ENCODE measurements at regions not wholly inside any gene's neighbourhood (a gene's known extent, or its start where the extent isn't known, plus 50 kb on each side); places are given as distances from the start of the nearest gene placed in this dataset.
A peak's percentile ranks its signal among the peaks of the same experiment; 100 is the strongest.

DNA sequence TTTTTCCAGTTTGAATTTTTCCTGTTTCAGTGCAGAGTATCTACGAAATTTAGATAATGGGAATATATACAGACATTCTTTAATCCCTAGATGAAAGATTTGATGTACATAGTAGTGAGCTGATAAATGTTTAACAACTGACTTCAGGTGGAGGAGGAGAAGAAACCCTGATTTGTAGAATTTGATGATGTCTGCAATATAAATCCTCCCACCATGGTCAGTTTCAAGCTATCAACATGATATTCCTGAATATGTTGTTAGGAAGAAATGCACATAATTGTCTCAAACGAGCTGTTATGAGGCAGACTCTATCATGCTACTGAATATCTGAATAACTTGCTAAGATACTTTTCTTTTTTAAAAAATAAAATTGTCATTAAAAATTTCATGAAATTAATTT, 629.3 kb upstream of the LRRN3 start:
- no peaks in the 10 kb centered on the region for H4K20me1 ChIP-seq (ENCODE audit: insufficient read depth, low read length)
- H3K27ac ChIP-seq (ENCODE audit: extremely low read length, insufficient read depth, low read length) = no peak overlapping the region
- H3K4me2 ChIP-seq (ENCODE audit: low read depth, low read length) = no peak overlapping the region
- no peaks in the 10 kb centered on the region for H3K79me2 ChIP-seq (ENCODE audit: insufficient read depth, low read length)
- in situ Hi-C loops (cut with HindIII; ENCODE audit: extremely low pct_ligation_motif_present, low pct_unique_long_range_greater_than_20kb) = no loop called here
- no peak overlapping the region for H2AFZ ChIP-seq (ENCODE audit: low read length)
- ATAC-seq (no peak), FAIRE-seq (no peak), DNase-seq (ENCODE audit: low spot score) (no peak)
- H3K27me3 ChIP-seq (ENCODE audit: control insufficient read depth in 1 of 2, insufficient read depth in 2 of 2, low read length in 2 of 2) = no peaks in the 10 kb centered on the region
- 1% methylated on average over 2 of the region's 2 CpGs for WGBS (ENCODE audit: low lambda C conversion rate)
- BruUV-seq (replicated peaks) = no TSS peak
- H3K4me3 ChIP-seq (replicated peaks in 1 of 3; ENCODE audit: insufficient read depth in 1 of 3, low read depth in 2 of 3, low read length in 3 of 3) = no peak overlapping the region
- H3K9ac ChIP-seq (ENCODE audit: insufficient read depth, low read depth, low read length) = no peak overlapping the region
- POLR2A ChIA-PET = no interaction called here
- H3K4me1 ChIP-seq (ENCODE audit: insufficient read depth, low read length) = no peaks in the 10 kb centered on the region
- H3K9me3 ChIP-seq (ENCODE audit: low read length) = no peaks in the 10 kb centered on the region
- H3K36me3 ChIP-seq (replicated peaks in 1 of 2; ENCODE audit: control insufficient read depth in 1 of 2, insufficient read depth in 2 of 2, low read length in 2 of 2) = no peaks in the 10 kb centered on the region
- intact Hi-C loops (cut with micrococcal nuclease; ENCODE audit: unreplicated experiment) = no loop called here
- CTCF ChIA-PET (ENCODE audit: low intra/inter-chr PET ratio, low total read pairs) = no interaction called here
- TF ChIP-seq MAFF (IDR thresholded peaks at IDR 0.05; ENCODE audit: low read depth, low read length) = peak; percentile 13; the same call in 1 of the 2 replicates
- TF ChIP-seq, protein P1, sequence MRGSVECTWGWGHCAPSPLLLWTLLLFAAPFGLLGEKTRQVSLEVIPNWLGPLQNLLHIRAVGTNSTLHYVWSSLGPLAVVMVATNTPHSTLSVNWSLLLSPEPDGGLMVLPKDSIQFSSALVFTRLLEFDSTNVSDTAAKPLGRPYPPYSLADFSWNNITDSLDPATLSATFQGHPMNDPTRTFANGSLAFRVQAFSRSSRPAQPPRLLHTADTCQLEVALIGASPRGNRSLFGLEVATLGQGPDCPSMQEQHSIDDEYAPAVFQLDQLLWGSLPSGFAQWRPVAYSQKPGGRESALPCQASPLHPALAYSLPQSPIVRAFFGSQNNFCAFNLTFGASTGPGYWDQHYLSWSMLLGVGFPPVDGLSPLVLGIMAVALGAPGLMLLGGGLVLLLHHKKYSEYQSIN (CRISPR knock-in tag; IDR thresholded peaks at IDR 0.05; ENCODE audit: borderline replicate concordance) = no peak
- TF ChIP-seq GPN1 (CRISPR knock-in tag; IDR thresholded peaks at IDR 0.05; ENCODE audit: borderline replicate concordance) = no peak
- TF ChIP-seq MAFK (conservative IDR thresholded peaks at IDR 0.05 in 1 of 2, IDR thresholded peaks at IDR 0.05 in 1 of 2; ENCODE audit: low read length in 2 of 2) = peak; percentile 44 to 65; a peak in 3 of 4 replicates
- no peak for TF ChIP-seq SMAD1 (CRISPR knock-in tag; IDR thresholded peaks at IDR 0.05; ENCODE audit: borderline replicate concordance, low read depth)
- TF ChIP-seq PAF1 (CRISPR knock-in tag; IDR thresholded peaks at IDR 0.05) = no peak
- TF ChIP-seq ZNF616 (CRISPR knock-in tag; IDR thresholded peaks at IDR 0.05; ENCODE audit: low read depth) = no peak
- TF ChIP-seq ZBTB1 (CRISPR knock-in tag; IDR thresholded peaks at IDR 0.05; ENCODE audit: borderline replicate concordance) = no peak
- TF ChIP-seq ZNF841 (CRISPR knock-in tag; IDR thresholded peaks at IDR 0.05; ENCODE audit: borderline replicate concordance) = no peak
- no peak for TF ChIP-seq ETV6 (CRISPR knock-in tag; conservative IDR thresholded peaks at IDR 0.05)
